Gastroesophageal sphincter (tissue), 3 donors: ENCODE measurements at regions not wholly inside any gene's neighbourhood (a gene's known extent, or its start where the extent isn't known, plus 50 kb on each side); places are given as distances from the start of the nearest gene placed in this dataset.

Source experiments
- POLR2A ChIP-seq, 2 donors: fragments of 450-650 bp; IDR thresholded peaks; one replicate each; pipeline ENCODE4 v1.6.1; 2017; ENCODE audit warnings: antibody characterized with exemption in 2 of 2, mild to moderate bottlenecking in 2 of 2, moderate library complexity in 1 of 2
- TF ChIP-seq, protein P1 (sequence below), 4 experiments: fragments of 200-600 bp in 2 of 4; fragments of 450-650 bp in 2 of 4; sonication (generic) in 1 of 4; IDR thresholded peaks; one replicate each; pipeline ENCODE4 v1.5.1; 2017 to 2019; ENCODE audit warnings: antibody characterized with exemption in 4 of 4, mild to moderate bottlenecking in 2 of 4, moderate library complexity in 2 of 4

DNA sequence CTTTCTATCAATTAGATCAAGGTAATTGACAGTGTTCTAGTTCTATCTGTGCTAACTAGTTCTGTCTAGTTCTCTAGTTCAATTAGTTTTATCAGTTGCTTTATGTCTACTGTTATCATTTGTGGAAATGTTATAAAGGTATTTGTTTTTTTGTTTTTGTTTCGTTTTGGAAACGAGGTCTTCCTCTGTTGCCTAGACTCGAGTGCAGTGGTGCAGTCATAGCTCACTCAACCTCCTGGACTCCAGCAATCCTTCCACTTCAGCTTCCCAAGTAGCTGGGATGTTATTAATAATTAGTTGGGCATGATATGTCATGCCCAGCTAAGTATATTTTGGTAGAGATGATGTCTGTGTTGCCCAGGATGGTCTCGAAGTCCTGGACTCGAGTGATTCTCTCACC lies 1682.8 kb upstream of the LRRTM1 start:
- no peak for TF ChIP-seq POLR2A (IDR thresholded peaks at IDR 0.05)
- TF ChIP-seq, protein P1, sequence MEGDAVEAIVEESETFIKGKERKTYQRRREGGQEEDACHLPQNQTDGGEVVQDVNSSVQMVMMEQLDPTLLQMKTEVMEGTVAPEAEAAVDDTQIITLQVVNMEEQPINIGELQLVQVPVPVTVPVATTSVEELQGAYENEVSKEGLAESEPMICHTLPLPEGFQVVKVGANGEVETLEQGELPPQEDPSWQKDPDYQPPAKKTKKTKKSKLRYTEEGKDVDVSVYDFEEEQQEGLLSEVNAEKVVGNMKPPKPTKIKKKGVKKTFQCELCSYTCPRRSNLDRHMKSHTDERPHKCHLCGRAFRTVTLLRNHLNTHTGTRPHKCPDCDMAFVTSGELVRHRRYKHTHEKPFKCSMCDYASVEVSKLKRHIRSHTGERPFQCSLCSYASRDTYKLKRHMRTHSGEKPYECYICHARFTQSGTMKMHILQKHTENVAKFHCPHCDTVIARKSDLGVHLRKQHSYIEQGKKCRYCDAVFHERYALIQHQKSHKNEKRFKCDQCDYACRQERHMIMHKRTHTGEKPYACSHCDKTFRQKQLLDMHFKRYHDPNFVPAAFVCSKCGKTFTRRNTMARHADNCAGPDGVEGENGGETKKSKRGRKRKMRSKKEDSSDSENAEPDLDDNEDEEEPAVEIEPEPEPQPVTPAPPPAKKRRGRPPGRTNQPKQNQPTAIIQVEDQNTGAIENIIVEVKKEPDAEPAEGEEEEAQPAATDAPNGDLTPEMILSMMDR (IDR thresholded peaks at IDR 0.05), result no peak
